Ovary (tissue), 7 donors: ENCODE measurements at regions not wholly inside any gene's neighbourhood (a gene's known extent, or its start where the extent isn't known, plus 50 kb on each side); places are given as distances from the start of the nearest gene placed in this dataset. TPM values are rescaled to one million over a fixed set of nuclear protein-coding genes. Genes with fewer than 3 reads are reported as not detected.

Experiments used
- DNase-seq, 5 donors: peaks; one replicate each; pipeline ENCODE4 v3.0.0-alpha.2; 2019 to 2020
- H3K27ac ChIP-seq, 2 donors: fragments of 200-600 bp; one replicate each; pipeline versions ENCODE4 v1.5.1 to v1.8.0; 2019 to 2022
- H3K27me3 ChIP-seq: fragments of 200-600 bp; one replicate; pipeline ENCODE4 v1.8.0; 2022
- H3K36me3 ChIP-seq: fragments of 200-600 bp; sonication (generic); one replicate; pipeline ENCODE4 v1.5.1; 2019
- H3K4me1 ChIP-seq: one replicate; pipeline ENCODE4 v1.8.1; 2013; ENCODE audit warnings: mild to moderate bottlenecking, moderate library complexity; ENCODE audit not compliant: insufficient read depth
- H3K4me3 ChIP-seq: fragments of 200-600 bp; sonication (generic); one replicate; pipeline ENCODE4 v1.5.1; 2017
- H3K9me3 ChIP-seq, 2 donors: fragments of 200-600 bp in 1 of 2; sonication (generic) in 1 of 2; one replicate each; pipeline versions ENCODE4 v1.5.1 to v1.8.1; 2013 to 2019; ENCODE audit warnings: mild to moderate bottlenecking in 1 of 2, moderate library complexity in 1 of 2
- CTCF ChIP-seq, 3 donors: fragments of 450-650 bp in 2 of 3; fragments of 200-600 bp in 1 of 3; IDR thresholded peaks; one replicate each; pipeline versions ENCODE4 v1.5.1 to v1.8.0; 2016 to 2022; ENCODE audit warnings: antibody characterized with exemption in 3 of 3, mild to moderate bottlenecking in 1 of 3
- EP300 ChIP-seq: sonication (generic); formaldehyde crosslinking; IDR thresholded peaks from one replicate; pipeline ENCODE4 v1.6.1; 2017; ENCODE audit warnings: antibody characterized with exemption
- POLR2A ChIP-seq: fragments of 450-650 bp; IDR thresholded peaks from one replicate; pipeline ENCODE4 v1.6.1; 2017; ENCODE audit warnings: antibody characterized with exemption, mild to moderate bottlenecking, moderate library complexity
- WGBS, 3 donors: extraction: QIAGEN DNeasy Blood & Tissue Kit in 1 of 3; methylation state at CpG; one replicate each; pipeline versions ENCODE4 v1.1.5 to v1.1.7; 2013 to 2017; 5-methylcytosine and 5-hydroxymethylcytosine counted together
- intact Hi-C, 4 donors: fragments of 100-400 bp; cut with DNase I; formaldehyde crosslinking; loops; one replicate each; pipeline versions ENCODE4 v1.11.0 to v1.15.1; 2022 to 2023
- small RNA-seq: library from RNA; depleted of rRNA; stranded (forward); fragments of <200 nt; gene quantifications from one replicate; pipeline ENCODE3, GENCODE V24; 2016
- donor health status: DM: no; HTN: no; CAD: no; lungs with moderate emphysema.
- donor health status: DM: no; HTN: no; CAD: no.
- donor health status: Bipolar disorder and iron deficiency.
- donor health status: DM: no; HTN: no; CAD: no.
- donor health status: DM: yes; HTN: yes; CAD: no.

GRCh38 chr18:2482706-2483475 lies 88.4 kb downstream of the METTL4 start:
- no peaks in the 10 kb centered on the region for H3K4me1 ChIP-seq
- H3K27me3 ChIP-seq, result no peaks in the 10 kb centered on the region
- H3K36me3 ChIP-seq, result no peaks in the 10 kb centered on the region
- no peaks in the 10 kb centered on the region for H3K9me3 ChIP-seq
- no peak for DNase-seq
- WGBS, 3 donors, result 96 to 100% (median 97%) methylated on average over 2 of the region's 2 CpGs
- TF ChIP-seq CTCF (IDR thresholded peaks at IDR 0.05), result no peak
- TF ChIP-seq POLR2A, result no peak
- no peak for TF ChIP-seq EP300
- intact Hi-C loops, result no loop called here
- H3K4me3 ChIP-seq, result no peak overlapping the region
- no peak overlapping the region for H3K27ac ChIP-seq

GRCh38 chr18:2485983-2486382 lies 85.3 kb downstream of the METTL4 start:
- intact Hi-C loops, result no loop called here
- TF ChIP-seq EP300 (no peak), POLR2A (no peak), CTCF (IDR thresholded peaks at IDR 0.05) (no peak)

GRCh38 chr18:2486426-2486825 lies 84.9 kb downstream of the METTL4 start:
- Histone ChIP-seq H3K27ac (no peak overlapping the region), H3K36me3 (no peaks in the 10 kb centered on the region), H3K27me3 (no peaks in the 10 kb centered on the region), H3K4me3 (no peak overlapping the region), H3K9me3 (no peaks in the 10 kb centered on the region), H3K4me1 (no peaks in the 10 kb centered on the region)
- intact Hi-C loops, result no loop called here
- WGBS, 3 donors, result 21 to 24% (median 23%) methylated on average over 4 of the region's 4 CpGs
- no peak for DNase-seq
- TF ChIP-seq CTCF (IDR thresholded peaks at IDR 0.05) (no peak), POLR2A (no peak), EP300 (no peak)

More at GRCh38 chr18:2485983-2486382, 85.3 kb downstream of the METTL4 start:
- whole genome bisulfite sequencing, 3 donors, result 79 to 99% (median 96%) methylated on average over 1 of the region's 1 CpG
- DNase-seq, result no peak
- Histone ChIP-seq H3K27me3 (no peaks in the 10 kb centered on the region), H3K36me3 (no peaks in the 10 kb centered on the region), H3K9me3 (no peaks in the 10 kb centered on the region), H3K4me3 (no peak overlapping the region), H3K27ac (no peak overlapping the region), H3K4me1 (no peaks in the 10 kb centered on the region)

Small RNA genes in the stretch of these regions (small RNA-seq; reads per million reads assigned to genes)
- gene AP005119.1 (not detected), gene COX6CP3 (not detected), gene RN7SKP72 (not detected)
